ENCODE measurements at regions not wholly inside any gene's neighbourhood (a gene's known extent, or its start where the extent isn't known, plus 50 kb on each side); places are given as distances from the start of the nearest gene placed in this dataset.

DNA sequence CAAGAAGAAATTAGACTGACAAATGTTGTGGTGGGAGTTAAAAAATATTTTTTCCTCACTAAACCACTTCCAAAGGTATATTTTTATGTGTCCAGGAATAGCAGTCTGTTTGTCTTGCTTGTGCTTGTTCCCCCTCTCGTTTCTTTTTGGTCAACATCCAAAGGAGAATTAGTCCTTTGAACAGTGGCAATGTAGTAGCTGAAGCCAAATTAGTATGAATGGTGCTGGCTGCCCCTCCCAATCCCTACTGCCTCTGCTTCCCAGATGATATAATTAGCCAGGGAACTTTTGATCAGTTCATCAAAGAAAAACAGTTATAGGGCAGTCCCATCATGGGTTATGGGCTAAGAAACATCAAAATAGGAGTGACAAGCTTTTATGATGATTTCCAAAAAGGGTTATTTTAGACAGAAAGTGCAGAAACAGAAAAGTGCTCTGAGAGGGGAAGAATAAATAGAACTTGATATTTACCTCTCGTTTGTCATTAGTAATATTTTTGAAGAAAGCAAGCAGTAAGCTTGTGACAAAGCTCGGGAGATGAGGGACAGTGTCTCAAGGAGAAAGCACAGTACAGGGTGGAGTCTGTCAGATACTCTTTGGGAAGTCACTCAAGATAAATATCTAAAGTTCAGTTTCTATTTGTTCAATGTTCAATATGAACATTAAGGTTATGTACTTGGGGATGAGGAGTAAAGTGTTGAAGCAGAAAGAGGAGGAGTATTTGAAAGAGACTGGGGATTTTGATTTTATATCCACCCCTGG is 239.1 kb downstream of the HLX start:
- Histone ChIP-seq H3K4me1 (ENCODE audit: control insufficient read depth in 1 of 2, extremely low read depth in 1 of 2, insufficient read depth in 2 of 2, low read length in 2 of 2) (no peaks in the 10 kb centered on the region), H3K9me3 (no peaks in the 10 kb centered on the region), H3K27me3 (replicated peaks in 1 of 2; ENCODE audit: control insufficient read depth in 2 of 2, extremely low read depth in 1 of 2, insufficient read depth in 2 of 2, low read length in 1 of 2) (peaks cover 0 to 3% of the 10 kb centered on the region in 2 experiments), H3K36me3 (ENCODE audit: control insufficient read depth in 2 of 2, extremely low read depth in 1 of 2, insufficient read depth in 1 of 2, low read length in 1 of 2) (no peaks in the 10 kb centered on the region), H3K4me3 (ENCODE audit: control insufficient read depth in 1 of 2, extremely low read depth in 1 of 2, low read length in 1 of 2) (no peak overlapping the region), H3K27ac (ENCODE audit: low read length) (no peak overlapping the region)
- WGBS (ENCODE audit: insufficient coverage): 56% methylated on average over 1 of the region's 3 CpGs
- Mint-ChIP-seq H3K27ac (no peak overlapping the region), H3K4me1 (no peaks in the 10 kb centered on the region), H3K4me3 (no peak overlapping the region), H3K9me3 (peaks cover 3 to 10% (median 3%) of the 10 kb centered on the region in 3 donors), H3K27me3 (peaks cover 4 to 5% of the 10 kb centered on the region in 2 donors), H3K36me3 (no peaks in the 10 kb centered on the region)
- ChIA-PET CTCF (no interaction called here), POLR2A (no interaction called here)
- ATAC-seq (replicated peaks in 1 of 4) (no peak), DNase-seq (no peak)

DNA sequence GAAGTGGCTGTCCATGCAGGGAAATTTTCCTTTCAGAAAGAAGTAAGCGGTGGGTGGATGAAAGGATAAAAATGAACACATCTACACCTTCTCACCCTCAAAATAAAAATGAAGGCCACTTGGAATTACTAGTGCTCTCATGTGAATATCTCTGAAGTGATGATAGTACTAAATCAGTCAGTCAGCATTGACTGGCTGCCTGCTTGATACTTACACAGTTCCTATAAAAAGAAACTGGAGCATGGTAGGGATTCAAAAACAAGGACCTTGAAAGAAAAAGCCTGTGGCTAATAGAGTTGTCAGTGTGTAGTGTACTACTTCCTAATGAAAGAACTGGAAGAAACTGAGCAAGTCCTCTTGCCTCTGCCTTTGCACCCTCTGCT is 239.7 kb downstream of the HLX start:
- WGBS (ENCODE audit: insufficient coverage): no CpG with 5 or more reads among the region's 1 CpG

DNA sequence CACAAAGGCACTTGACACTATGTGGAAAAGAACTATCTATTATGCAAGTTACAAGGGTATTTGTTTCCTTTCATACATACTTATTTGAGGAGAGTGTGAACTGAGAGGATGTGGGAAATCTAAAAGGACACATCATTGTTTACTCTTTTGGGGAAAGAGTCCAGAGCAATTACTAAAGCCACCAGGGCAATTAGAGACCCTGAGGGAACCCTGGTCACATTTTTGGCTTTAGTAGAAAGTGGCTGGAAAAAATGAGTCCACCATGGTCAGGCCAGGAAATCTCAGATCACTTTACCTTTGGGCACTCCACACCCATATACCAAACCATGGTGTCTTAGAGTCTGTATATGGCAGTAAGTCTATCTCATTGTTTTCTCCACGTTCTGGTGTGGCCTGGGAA is 243.3 kb downstream of the HLX start:
- Histone ChIP-seq H3K9me3 (no peaks in the 10 kb centered on the region), H3K4me1 (ENCODE audit: control insufficient read depth in 1 of 2, extremely low read depth in 1 of 2, insufficient read depth in 2 of 2, low read length in 2 of 2) (no peaks in the 10 kb centered on the region), H3K27me3 (replicated peaks in 1 of 2; ENCODE audit: control insufficient read depth in 2 of 2, extremely low read depth in 1 of 2, insufficient read depth in 2 of 2, low read length in 1 of 2) (no peaks in the 10 kb centered on the region), H3K36me3 (ENCODE audit: control insufficient read depth in 2 of 2, extremely low read depth in 1 of 2, insufficient read depth in 1 of 2, low read length in 1 of 2) (no peaks in the 10 kb centered on the region), H3K27ac (ENCODE audit: low read length) (no peak overlapping the region), H3K4me3 (ENCODE audit: control insufficient read depth in 1 of 2, extremely low read depth in 1 of 2, low read length in 1 of 2) (no peak overlapping the region)
- ChIA-PET POLR2A (no interaction called here), CTCF (no interaction called here)
- no peaks in the 10 kb centered on the region for H3K36me3 Mint-ChIP-seq
- no peak overlapping the region for H3K27ac Mint-ChIP-seq
- no peak for ATAC-seq (replicated peaks in 1 of 4)
- no peaks in the 10 kb centered on the region for H3K4me1 Mint-ChIP-seq
- no peak for DNase-seq
- WGBS (ENCODE audit: insufficient coverage): 0% methylated on average over 1 of the region's 1 CpG
- H3K9me3 Mint-ChIP-seq: peaks cover 3 to 10% (median 7%) of the 10 kb centered on the region in 3 donors
- no peaks in the 10 kb centered on the region for H3K27me3 Mint-ChIP-seq
- no peak overlapping the region for H3K4me3 Mint-ChIP-seq

More for the DNA sequence above, 239.7 kb downstream of the HLX start:
- CTCF ChIA-PET: no interaction called here
- no peak overlapping the region for H3K27ac ChIP-seq (ENCODE audit: low read length)
- H3K4me3 ChIP-seq (ENCODE audit: control insufficient read depth in 1 of 2, extremely low read depth in 1 of 2, low read length in 1 of 2): no peak overlapping the region
- POLR2A ChIA-PET: no interaction called here
- Mint-ChIP-seq H3K4me3 (no peak overlapping the region), H3K9me3 (peaks cover 3 to 10% (median 3%) of the 10 kb centered on the region in 3 donors), H3K27ac (no peak overlapping the region), H3K36me3 (no peaks in the 10 kb centered on the region), H3K4me1 (no peaks in the 10 kb centered on the region), H3K27me3 (peaks cover 4 to 5% of the 10 kb centered on the region in 2 donors)
- no peaks in the 10 kb centered on the region for H3K4me1 ChIP-seq (ENCODE audit: control insufficient read depth in 1 of 2, extremely low read depth in 1 of 2, insufficient read depth in 2 of 2, low read length in 2 of 2)
- DNase-seq: no peak
- ATAC-seq (replicated peaks in 1 of 4): no peak
- H3K27me3 ChIP-seq (replicated peaks in 1 of 2; ENCODE audit: control insufficient read depth in 2 of 2, extremely low read depth in 1 of 2, insufficient read depth in 2 of 2, low read length in 1 of 2): peaks cover 0 to 3% of the 10 kb centered on the region in 2 experiments
- no peaks in the 10 kb centered on the region for H3K36me3 ChIP-seq (ENCODE audit: control insufficient read depth in 2 of 2, extremely low read depth in 1 of 2, insufficient read depth in 1 of 2, low read length in 1 of 2)
- no peaks in the 10 kb centered on the region for H3K9me3 ChIP-seq

DNA sequence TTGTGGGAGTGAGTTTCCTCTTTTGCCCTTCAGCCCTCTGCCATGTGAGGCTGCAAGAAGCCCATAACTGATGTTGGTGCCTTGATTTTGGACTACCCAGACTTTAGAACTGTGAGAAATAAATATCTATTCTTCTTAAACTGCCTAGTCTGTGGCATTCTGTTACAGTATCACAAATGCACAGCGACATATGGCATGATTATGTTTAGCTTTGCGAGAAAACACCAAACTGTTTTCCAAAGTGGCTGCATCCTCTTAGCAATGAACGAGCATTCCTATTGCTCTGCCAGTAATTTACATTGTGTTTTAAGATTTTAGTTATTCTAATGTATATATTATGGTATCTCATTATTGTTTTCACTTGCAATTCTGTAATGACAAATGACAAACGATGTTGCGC is 246.7 kb downstream of the HLX start:
- POLR2A ChIA-PET: no interaction called here
- Mint-ChIP-seq H3K4me3 (no peak overlapping the region), H3K27me3 (no peaks in the 10 kb centered on the region), H3K4me1 (no peaks in the 10 kb centered on the region), H3K27ac (no peak overlapping the region), H3K36me3 (no peaks in the 10 kb centered on the region), H3K9me3 (peaks cover 0 to 6% (median 4%) of the 10 kb centered on the region in 3 donors)
- Histone ChIP-seq H3K27ac (ENCODE audit: low read length) (no peak overlapping the region), H3K9me3 (no peaks in the 10 kb centered on the region), H3K4me1 (ENCODE audit: control insufficient read depth in 1 of 2, extremely low read depth in 1 of 2, insufficient read depth in 2 of 2, low read length in 2 of 2) (no peaks in the 10 kb centered on the region), H3K27me3 (replicated peaks in 1 of 2; ENCODE audit: control insufficient read depth in 2 of 2, extremely low read depth in 1 of 2, insufficient read depth in 2 of 2, low read length in 1 of 2) (no peaks in the 10 kb centered on the region), H3K36me3 (ENCODE audit: control insufficient read depth in 2 of 2, extremely low read depth in 1 of 2, insufficient read depth in 1 of 2, low read length in 1 of 2) (no peaks in the 10 kb centered on the region), H3K4me3 (ENCODE audit: control insufficient read depth in 1 of 2, extremely low read depth in 1 of 2, low read length in 1 of 2) (no peak overlapping the region)
- no CpG with 5 or more reads among the region's 5 CpGs for WGBS (ENCODE audit: insufficient coverage)
- no peak for ATAC-seq (replicated peaks in 1 of 4)
- CTCF ChIA-PET: no interaction called here
- DNase-seq: no peak

DNA sequence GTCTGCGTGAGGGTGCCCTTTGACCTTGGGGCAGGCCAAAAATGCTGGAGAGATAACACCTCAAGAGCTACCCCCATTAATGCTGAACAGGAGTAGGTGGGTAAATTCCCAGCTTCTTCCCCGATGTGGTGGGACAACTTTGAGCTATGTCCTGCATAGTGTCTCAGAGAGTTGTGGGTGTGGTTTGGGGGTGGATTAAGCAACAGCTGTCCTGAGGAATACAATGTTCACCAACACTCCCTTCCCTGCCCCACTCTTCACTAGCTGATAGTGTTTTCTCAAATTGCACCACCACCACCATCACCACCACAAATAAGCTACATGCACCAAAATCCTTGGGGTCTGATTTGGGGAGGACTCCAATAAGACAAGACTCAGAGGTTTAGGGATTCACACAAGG is 258.4 kb downstream of the HLX start:
- no peak overlapping the region for H3K27ac ChIP-seq (ENCODE audit: low read length)
- ChIA-PET POLR2A (no interaction called here), CTCF (no interaction called here)
- Mint-ChIP-seq H3K27me3 (peaks cover 0 to 2% of the 10 kb centered on the region in 2 donors), H3K4me1 (no peaks in the 10 kb centered on the region), H3K4me3 (no peak overlapping the region), H3K9me3 (no peaks in the 10 kb centered on the region), H3K36me3 (no peaks in the 10 kb centered on the region), H3K27ac (no peak overlapping the region)
- H3K4me1 ChIP-seq (ENCODE audit: control insufficient read depth in 1 of 2, extremely low read depth in 1 of 2, insufficient read depth in 2 of 2, low read length in 2 of 2): no peaks in the 10 kb centered on the region
- no peak overlapping the region for H3K4me3 ChIP-seq (ENCODE audit: control insufficient read depth in 1 of 2, extremely low read depth in 1 of 2, low read length in 1 of 2)
- no peaks in the 10 kb centered on the region for H3K36me3 ChIP-seq (ENCODE audit: control insufficient read depth in 2 of 2, extremely low read depth in 1 of 2, insufficient read depth in 1 of 2, low read length in 1 of 2)
- H3K27me3 ChIP-seq (replicated peaks in 1 of 2; ENCODE audit: control insufficient read depth in 2 of 2, extremely low read depth in 1 of 2, insufficient read depth in 2 of 2, low read length in 1 of 2): no peaks in the 10 kb centered on the region
- ATAC-seq (replicated peaks in 1 of 4) (no peak), DNase-seq (no peak)
- H3K9me3 ChIP-seq: no peaks in the 10 kb centered on the region
- no CpG with 5 or more reads among the region's 2 CpGs for WGBS (ENCODE audit: insufficient coverage)

DNA sequence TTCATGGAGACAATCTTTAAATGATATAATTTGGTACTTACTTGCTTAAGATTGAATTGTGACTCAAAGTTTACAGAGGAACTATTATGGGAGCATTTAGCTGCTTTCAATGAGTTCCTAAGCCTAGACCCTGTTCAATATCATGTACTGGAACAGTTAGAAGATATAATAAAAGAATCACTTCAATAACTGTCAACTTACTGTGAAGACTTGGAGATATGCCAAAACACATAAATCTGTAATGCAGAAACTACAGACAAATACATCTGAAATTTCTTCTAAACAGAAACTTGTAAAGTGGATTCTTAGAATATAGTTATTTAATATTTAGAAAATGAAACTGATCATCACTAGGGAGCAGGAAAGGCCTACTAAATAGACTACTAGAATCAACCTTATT is 259.3 kb downstream of the HLX start:
- Histone ChIP-seq H3K27me3 (replicated peaks in 1 of 2; ENCODE audit: control insufficient read depth in 2 of 2, extremely low read depth in 1 of 2, insufficient read depth in 2 of 2, low read length in 1 of 2) (no peaks in the 10 kb centered on the region), H3K36me3 (ENCODE audit: control insufficient read depth in 2 of 2, extremely low read depth in 1 of 2, insufficient read depth in 1 of 2, low read length in 1 of 2) (no peaks in the 10 kb centered on the region), H3K4me3 (ENCODE audit: control insufficient read depth in 1 of 2, extremely low read depth in 1 of 2, low read length in 1 of 2) (no peak overlapping the region), H3K27ac (ENCODE audit: low read length) (no peak overlapping the region), H3K4me1 (ENCODE audit: control insufficient read depth in 1 of 2, extremely low read depth in 1 of 2, insufficient read depth in 2 of 2, low read length in 2 of 2) (no peaks in the 10 kb centered on the region), H3K9me3 (no peaks in the 10 kb centered on the region)
- Mint-ChIP-seq H3K4me1 (no peaks in the 10 kb centered on the region), H3K4me3 (no peak overlapping the region), H3K27ac (no peak overlapping the region), H3K9me3 (no peaks in the 10 kb centered on the region), H3K27me3 (peaks cover 0 to 2% of the 10 kb centered on the region in 2 donors), H3K36me3 (no peaks in the 10 kb centered on the region)
- ATAC-seq (replicated peaks in 1 of 4) (no peak), DNase-seq (no peak)
- ChIA-PET CTCF (no interaction called here), POLR2A (no interaction called here)

DNA sequence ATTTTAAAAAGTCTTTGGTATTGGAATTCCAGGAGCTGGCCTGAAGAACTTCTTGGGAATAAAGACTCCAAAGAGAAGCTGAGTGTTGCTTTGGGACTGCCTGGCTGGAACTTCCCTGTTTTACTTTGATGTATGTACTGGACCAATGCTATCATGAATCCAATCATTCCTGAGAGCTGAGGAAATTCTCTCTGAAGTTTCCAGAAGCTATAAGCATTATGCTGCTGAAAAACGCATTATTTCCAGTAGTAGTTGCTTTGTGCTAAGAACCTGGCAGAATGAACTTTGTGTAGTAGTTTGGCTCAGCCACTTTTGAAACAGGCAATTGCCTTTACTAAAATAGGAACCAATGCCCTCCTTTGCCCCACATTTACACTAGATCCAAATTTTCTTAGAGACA is 260.7 kb downstream of the HLX start:
- CTCF ChIA-PET: no interaction called here
- no peaks in the 10 kb centered on the region for H3K27me3 ChIP-seq (replicated peaks in 1 of 2; ENCODE audit: control insufficient read depth in 2 of 2, extremely low read depth in 1 of 2, insufficient read depth in 2 of 2, low read length in 1 of 2)
- H3K27ac ChIP-seq (ENCODE audit: low read length): no peak overlapping the region
- ATAC-seq (replicated peaks in 1 of 4) (no peak), DNase-seq (no peak)
- Mint-ChIP-seq H3K4me1 (no peaks in the 10 kb centered on the region), H3K4me3 (no peak overlapping the region), H3K27ac (no peak overlapping the region), H3K36me3 (no peaks in the 10 kb centered on the region), H3K9me3 (no peaks in the 10 kb centered on the region), H3K27me3 (peaks cover 0 to 2% of the 10 kb centered on the region in 2 donors)
- no peaks in the 10 kb centered on the region for H3K36me3 ChIP-seq (ENCODE audit: control insufficient read depth in 2 of 2, extremely low read depth in 1 of 2, insufficient read depth in 1 of 2, low read length in 1 of 2)
- H3K4me1 ChIP-seq (ENCODE audit: control insufficient read depth in 1 of 2, extremely low read depth in 1 of 2, insufficient read depth in 2 of 2, low read length in 2 of 2): no peaks in the 10 kb centered on the region
- POLR2A ChIA-PET: no interaction called here
- 20% methylated on average over 1 of the region's 1 CpG for WGBS (ENCODE audit: insufficient coverage)
- H3K4me3 ChIP-seq (ENCODE audit: control insufficient read depth in 1 of 2, extremely low read depth in 1 of 2, low read length in 1 of 2): no peak overlapping the region
- no peaks in the 10 kb centered on the region for H3K9me3 ChIP-seq
